Breast epithelium (tissue), 3 donors: ENCODE measurements at regions not wholly inside any gene's neighbourhood (a gene's known extent, or its start where the extent isn't known, plus 50 kb on each side); places are given as distances from the start of the nearest gene placed in this dataset.

Experiments used
- CTCF ChIP-seq, 3 donors: fragments of 450-650 bp; IDR thresholded peaks; one replicate each; pipeline ENCODE4 v1.5.1; 2016 to 2017; ENCODE audit warnings: antibody characterized with exemption in 3 of 3, mild to moderate bottlenecking in 3 of 3, moderate library complexity in 3 of 3
- POLR2A ChIP-seq: fragments of 450-650 bp; IDR thresholded peaks from one replicate; pipeline ENCODE4 v1.6.1; 2016; ENCODE audit warnings: antibody characterized with exemption, mild to moderate bottlenecking, moderate library complexity
- POLR2AphosphoS5 ChIP-seq, 3 donors: sonication (generic); formaldehyde crosslinking; IDR thresholded peaks; one replicate each; pipeline ENCODE4 v1.6.1; 2017; ENCODE audit warnings: antibody characterized with exemption in 3 of 3

GRCh38 chr20:55741801-55742200 is 263.5 kb downstream of the CBLN4 start:
- TF ChIP-seq CTCF (IDR thresholded peaks at IDR 0.05) (no peak), POLR2A (no peak), POLR2AphosphoS5 (IDR thresholded peaks at IDR 0.05) (no peak)
